Gastroesophageal sphincter (tissue), 3 donors: ENCODE measurements at regions not wholly inside any gene's neighbourhood (a gene's known extent, or its start where the extent isn't known, plus 50 kb on each side); places are given as distances from the start of the nearest gene placed in this dataset.

Experiments used
- EP300 ChIP-seq: sonication (generic); formaldehyde crosslinking; IDR thresholded peaks from one replicate; pipeline ENCODE4 v1.6.1; 2017; ENCODE audit warnings: antibody characterized with exemption, mild to moderate bottlenecking
- TF ChIP-seq, protein P1 (sequence below), 4 experiments: fragments of 200-600 bp in 2 of 4; fragments of 450-650 bp in 2 of 4; sonication (generic) in 1 of 4; IDR thresholded peaks; one replicate each; pipeline ENCODE4 v1.5.1; 2017 to 2019; ENCODE audit warnings: antibody characterized with exemption in 4 of 4, mild to moderate bottlenecking in 2 of 4, moderate library complexity in 2 of 4

DNA sequence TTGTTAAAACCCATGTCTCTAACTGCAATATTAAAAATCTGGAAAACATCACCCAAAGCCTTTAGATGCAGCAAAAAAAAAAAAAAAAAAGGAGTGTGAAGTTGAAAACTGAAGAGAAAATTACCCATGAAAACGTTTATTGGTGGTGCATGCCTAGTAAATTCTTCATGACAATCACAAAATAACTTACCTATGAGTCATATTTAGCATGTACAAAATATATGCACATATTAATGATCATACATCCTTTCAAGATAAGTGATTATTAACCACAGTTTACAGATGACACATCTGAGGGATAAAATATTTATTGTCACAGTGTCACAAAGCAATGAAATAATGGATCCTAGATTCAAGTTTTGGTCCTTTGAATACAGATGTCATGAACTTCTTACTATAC is 505.2 kb upstream of the NR5A2 start:
- TF ChIP-seq, protein P1, sequence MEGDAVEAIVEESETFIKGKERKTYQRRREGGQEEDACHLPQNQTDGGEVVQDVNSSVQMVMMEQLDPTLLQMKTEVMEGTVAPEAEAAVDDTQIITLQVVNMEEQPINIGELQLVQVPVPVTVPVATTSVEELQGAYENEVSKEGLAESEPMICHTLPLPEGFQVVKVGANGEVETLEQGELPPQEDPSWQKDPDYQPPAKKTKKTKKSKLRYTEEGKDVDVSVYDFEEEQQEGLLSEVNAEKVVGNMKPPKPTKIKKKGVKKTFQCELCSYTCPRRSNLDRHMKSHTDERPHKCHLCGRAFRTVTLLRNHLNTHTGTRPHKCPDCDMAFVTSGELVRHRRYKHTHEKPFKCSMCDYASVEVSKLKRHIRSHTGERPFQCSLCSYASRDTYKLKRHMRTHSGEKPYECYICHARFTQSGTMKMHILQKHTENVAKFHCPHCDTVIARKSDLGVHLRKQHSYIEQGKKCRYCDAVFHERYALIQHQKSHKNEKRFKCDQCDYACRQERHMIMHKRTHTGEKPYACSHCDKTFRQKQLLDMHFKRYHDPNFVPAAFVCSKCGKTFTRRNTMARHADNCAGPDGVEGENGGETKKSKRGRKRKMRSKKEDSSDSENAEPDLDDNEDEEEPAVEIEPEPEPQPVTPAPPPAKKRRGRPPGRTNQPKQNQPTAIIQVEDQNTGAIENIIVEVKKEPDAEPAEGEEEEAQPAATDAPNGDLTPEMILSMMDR (IDR thresholded peaks at IDR 0.05) = no peak
- TF ChIP-seq EP300 = no peak
